ENCODE measurements at regions not wholly inside any gene's neighbourhood (a gene's known extent, or its start where the extent isn't known, plus 50 kb on each side); places are given as distances from the start of the nearest gene placed in this dataset.

DNA sequence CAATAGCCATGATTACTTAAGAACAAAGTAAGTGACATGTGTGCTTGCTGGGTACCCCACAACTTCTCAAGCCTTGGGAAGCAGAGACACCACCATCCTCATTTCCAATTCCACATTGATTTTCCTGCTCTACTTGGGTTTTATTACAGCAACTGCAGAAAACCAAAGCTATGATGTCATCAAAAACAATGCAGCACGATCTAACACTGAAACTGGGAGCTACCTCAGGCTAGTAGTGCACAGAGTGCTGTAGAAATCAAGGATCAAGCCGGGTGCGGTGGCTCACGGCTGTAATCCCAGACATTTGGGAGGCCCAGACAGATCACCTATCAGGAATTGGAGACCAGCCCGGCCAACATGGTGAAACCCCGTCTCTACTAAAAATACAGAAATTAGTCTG lies 174.4 kb upstream of the MSX2 start:
- intact Hi-C loops (cut with micrococcal nuclease) = no loop called here
- Histone ChIP-seq H3K79me2 (ENCODE audit: control insufficient read depth, insufficient read depth, low read length) (no peaks in the 10 kb centered on the region), H3K27me3 (ENCODE audit: control insufficient read depth in 2 of 2, insufficient read depth in 2 of 2, low read length in 2 of 2) (no peaks in the 10 kb centered on the region), H3K4me3 (replicated peaks in 1 of 3; ENCODE audit: insufficient read depth in 1 of 3, low read depth in 1 of 3, low read length in 3 of 3) (no peak overlapping the region), H3K9me1 (replicated peaks; ENCODE audit: control insufficient read depth, extremely low read depth, insufficient read depth, low read length) (no peaks in the 10 kb centered on the region), H3K9me3 (replicated peaks; ENCODE audit: control insufficient read depth, insufficient read depth, low read length) (no peaks in the 10 kb centered on the region), H2AFZ (ENCODE audit: low read depth, low read length) (no peak overlapping the region), H3K36me3 (ENCODE audit: control insufficient read depth in 2 of 2, extremely low read depth in 1 of 2, insufficient read depth in 2 of 2, low read length in 2 of 2) (no peaks in the 10 kb centered on the region), H4K20me1 (replicated peaks; ENCODE audit: control insufficient read depth, extremely low read depth, insufficient read depth, low read length) (no peaks in the 10 kb centered on the region), H3K4me2 (ENCODE audit: insufficient read depth, low read length) (no peak overlapping the region), H3K27ac (ENCODE audit: insufficient read depth, low read depth, low read length) (no peak overlapping the region), H3K4me1 (ENCODE audit: control insufficient read depth, extremely low read depth, insufficient read depth, low read length) (no peaks in the 10 kb centered on the region), H3K9ac (replicated peaks; ENCODE audit: extremely low read depth, insufficient read depth, low read length) (no peak overlapping the region)
- BruUV-seq (replicated peaks) = no TSS peak
- dilution Hi-C loops (cut with MboI; ENCODE audit: extremely low pct_ligation_motif_present, low sequenced_read_pairs) = no loop called here
- TF ChIP-seq, protein P1, sequence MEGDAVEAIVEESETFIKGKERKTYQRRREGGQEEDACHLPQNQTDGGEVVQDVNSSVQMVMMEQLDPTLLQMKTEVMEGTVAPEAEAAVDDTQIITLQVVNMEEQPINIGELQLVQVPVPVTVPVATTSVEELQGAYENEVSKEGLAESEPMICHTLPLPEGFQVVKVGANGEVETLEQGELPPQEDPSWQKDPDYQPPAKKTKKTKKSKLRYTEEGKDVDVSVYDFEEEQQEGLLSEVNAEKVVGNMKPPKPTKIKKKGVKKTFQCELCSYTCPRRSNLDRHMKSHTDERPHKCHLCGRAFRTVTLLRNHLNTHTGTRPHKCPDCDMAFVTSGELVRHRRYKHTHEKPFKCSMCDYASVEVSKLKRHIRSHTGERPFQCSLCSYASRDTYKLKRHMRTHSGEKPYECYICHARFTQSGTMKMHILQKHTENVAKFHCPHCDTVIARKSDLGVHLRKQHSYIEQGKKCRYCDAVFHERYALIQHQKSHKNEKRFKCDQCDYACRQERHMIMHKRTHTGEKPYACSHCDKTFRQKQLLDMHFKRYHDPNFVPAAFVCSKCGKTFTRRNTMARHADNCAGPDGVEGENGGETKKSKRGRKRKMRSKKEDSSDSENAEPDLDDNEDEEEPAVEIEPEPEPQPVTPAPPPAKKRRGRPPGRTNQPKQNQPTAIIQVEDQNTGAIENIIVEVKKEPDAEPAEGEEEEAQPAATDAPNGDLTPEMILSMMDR (IDR thresholded peaks at IDR 0.05; ENCODE audit: extremely low read depth in 1 of 2, insufficient read depth in 1 of 2, low read depth in 1 of 2, low read length in 2 of 2) = no peak
- TF ChIP-seq POLR2A (IDR thresholded peaks at IDR 0.05; ENCODE audit: low read depth, low read length) (no peak), EZH2 (IDR thresholded peaks at IDR 0.05; ENCODE audit: borderline replicate concordance, low read depth, low read length, severe bottlenecking) (no peak), GATA2 (IDR thresholded peaks at IDR 0.05; ENCODE audit: insufficient read depth, insufficient read length, low read depth, low read length) (no peak), POLR2AphosphoS5 (IDR thresholded peaks at IDR 0.05; ENCODE audit: insufficient read depth, low read depth, low read length) (no peak), MYC (IDR thresholded peaks at IDR 0.05; ENCODE audit: low read depth, low read length) (no peak), FOS (IDR thresholded peaks at IDR 0.05; ENCODE audit: borderline replicate concordance, insufficient read depth, low read length) (no peak), JUN (IDR thresholded peaks at IDR 0.05; ENCODE audit: borderline replicate concordance, insufficient read depth, insufficient read length, low read depth) (no peak)
- DNase-seq (ENCODE audit: low read depth, low spot score) (no peak), FAIRE-seq (no peak)
- CTCF ChIA-PET = no interaction called here
- POLR2A ChIA-PET = no interaction called here
